ENCODE measurements at regions not wholly inside any gene's neighbourhood (a gene's known extent, or its start where the extent isn't known, plus 50 kb on each side); places are given as distances from the start of the nearest gene placed in this dataset.

DNA sequence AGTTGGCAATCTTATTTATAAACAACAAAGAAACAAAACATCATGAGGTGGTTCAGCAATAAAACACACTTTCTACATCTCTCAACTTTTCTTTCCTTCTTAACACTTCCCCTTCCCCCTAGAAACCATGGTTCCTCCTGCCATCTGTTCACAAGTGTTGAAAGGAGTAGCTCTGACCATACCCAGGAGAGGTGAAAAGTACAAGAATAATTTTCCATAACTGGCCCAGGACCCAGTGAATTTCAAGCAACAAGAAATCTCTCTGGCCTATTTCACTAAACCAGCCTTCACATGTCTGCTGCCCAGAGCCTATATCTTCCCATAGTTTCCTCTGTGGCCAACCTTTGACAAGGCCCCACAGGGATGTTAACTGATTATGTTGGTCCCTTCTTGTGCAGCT lies 98.2 kb upstream of the CEP126 start:
- Histone ChIP-seq H3F3A (replicated peaks; ENCODE audit: insufficient read depth) (no peaks in the 10 kb centered on the region), H3K79me2 (ENCODE audit: insufficient read depth) (no peaks in the 10 kb centered on the region), H3K9me3 (no peaks in the 10 kb centered on the region), H3K4me1 (ENCODE audit: control insufficient read depth in 1 of 2, insufficient read depth in 2 of 2, low read depth in 1 of 2, low read length in 1 of 2) (no peaks in the 10 kb centered on the region), H3K27me3 (ENCODE audit: insufficient read depth) (no peaks in the 10 kb centered on the region), H3K9me2 (no peaks in the 10 kb centered on the region), H3K4me3 (ENCODE audit: low read depth in 2 of 2, low read length in 1 of 2) (no peak overlapping the region), H3K4me2 (no peak overlapping the region), H3K36me3 (replicated peaks in 1 of 2; ENCODE audit: control insufficient read depth in 1 of 2, insufficient read depth in 2 of 2, low read length in 1 of 2) (no peaks in the 10 kb centered on the region), H4K20me1 (ENCODE audit: insufficient read depth) (no peaks in the 10 kb centered on the region), H3K9ac (no peak overlapping the region), H3K27ac (ENCODE audit: low read depth in 2 of 2, low read length in 1 of 2) (no peak overlapping the region), H2AFZ (ENCODE audit: low read depth) (no peak overlapping the region)
- TF ChIP-seq EZH2phosphoT487 (IDR thresholded peaks at IDR 0.05; ENCODE audit: borderline replicate concordance, low read depth) (no peak), NRF1 (IDR thresholded peaks at IDR 0.05; ENCODE audit: low read depth, low read length) (no peak), SMC3 (IDR thresholded peaks at IDR 0.05; ENCODE audit: low read depth, low read length) (no peak), JUND (IDR thresholded peaks at IDR 0.05) (no peak), TCF12 (IDR thresholded peaks at IDR 0.05) (no peak), ELF1 (IDR thresholded peaks at IDR 0.05) (no peak), FOXM1 (IDR thresholded peaks at IDR 0.05; ENCODE audit: low read depth) (no peak), EP300 (IDR thresholded peaks at IDR 0.05; ENCODE audit: borderline replicate concordance in 1 of 2, low read depth in 1 of 2, low read length in 1 of 2) (no peak), RXRA (IDR thresholded peaks at IDR 0.05; ENCODE audit: borderline replicate concordance, low read depth) (no peak), MXI1 (IDR thresholded peaks at IDR 0.05; ENCODE audit: low read depth, low read length) (no peak), SIN3A (IDR thresholded peaks at IDR 0.05; ENCODE audit: borderline replicate concordance, low read depth, low read length) (no peak), YY1 (IDR thresholded peaks at IDR 0.05; ENCODE audit: low read depth) (no peak), MEF2A (IDR thresholded peaks at IDR 0.05; ENCODE audit: borderline replicate concordance, low read depth) (no peak), FOXJ3 (CRISPR knock-in tag; IDR thresholded peaks at IDR 0.05) (no peak), FOSL2 (IDR thresholded peaks at IDR 0.05; ENCODE audit: borderline replicate concordance, low read depth) (no peak)
- TF ChIP-seq, protein P1, sequence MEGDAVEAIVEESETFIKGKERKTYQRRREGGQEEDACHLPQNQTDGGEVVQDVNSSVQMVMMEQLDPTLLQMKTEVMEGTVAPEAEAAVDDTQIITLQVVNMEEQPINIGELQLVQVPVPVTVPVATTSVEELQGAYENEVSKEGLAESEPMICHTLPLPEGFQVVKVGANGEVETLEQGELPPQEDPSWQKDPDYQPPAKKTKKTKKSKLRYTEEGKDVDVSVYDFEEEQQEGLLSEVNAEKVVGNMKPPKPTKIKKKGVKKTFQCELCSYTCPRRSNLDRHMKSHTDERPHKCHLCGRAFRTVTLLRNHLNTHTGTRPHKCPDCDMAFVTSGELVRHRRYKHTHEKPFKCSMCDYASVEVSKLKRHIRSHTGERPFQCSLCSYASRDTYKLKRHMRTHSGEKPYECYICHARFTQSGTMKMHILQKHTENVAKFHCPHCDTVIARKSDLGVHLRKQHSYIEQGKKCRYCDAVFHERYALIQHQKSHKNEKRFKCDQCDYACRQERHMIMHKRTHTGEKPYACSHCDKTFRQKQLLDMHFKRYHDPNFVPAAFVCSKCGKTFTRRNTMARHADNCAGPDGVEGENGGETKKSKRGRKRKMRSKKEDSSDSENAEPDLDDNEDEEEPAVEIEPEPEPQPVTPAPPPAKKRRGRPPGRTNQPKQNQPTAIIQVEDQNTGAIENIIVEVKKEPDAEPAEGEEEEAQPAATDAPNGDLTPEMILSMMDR (IDR thresholded peaks at IDR 0.05): no peak
- TF ChIP-seq, protein P2, sequence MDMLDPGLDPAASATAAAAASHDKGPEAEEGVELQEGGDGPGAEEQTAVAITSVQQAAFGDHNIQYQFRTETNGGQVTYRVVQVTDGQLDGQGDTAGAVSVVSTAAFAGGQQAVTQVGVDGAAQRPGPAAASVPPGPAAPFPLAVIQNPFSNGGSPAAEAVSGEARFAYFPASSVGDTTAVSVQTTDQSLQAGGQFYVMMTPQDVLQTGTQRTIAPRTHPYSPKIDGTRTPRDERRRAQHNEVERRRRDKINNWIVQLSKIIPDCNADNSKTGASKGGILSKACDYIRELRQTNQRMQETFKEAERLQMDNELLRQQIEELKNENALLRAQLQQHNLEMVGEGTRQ (IDR thresholded peaks at IDR 0.05; ENCODE audit: borderline replicate concordance, low read depth, low read length): no peak
- TF ChIP-seq, protein P3, sequence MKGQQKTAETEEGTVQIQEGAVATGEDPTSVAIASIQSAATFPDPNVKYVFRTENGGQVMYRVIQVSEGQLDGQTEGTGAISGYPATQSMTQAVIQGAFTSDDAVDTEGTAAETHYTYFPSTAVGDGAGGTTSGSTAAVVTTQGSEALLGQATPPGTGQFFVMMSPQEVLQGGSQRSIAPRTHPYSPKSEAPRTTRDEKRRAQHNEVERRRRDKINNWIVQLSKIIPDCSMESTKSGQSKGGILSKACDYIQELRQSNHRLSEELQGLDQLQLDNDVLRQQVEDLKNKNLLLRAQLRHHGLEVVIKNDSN (IDR thresholded peaks at IDR 0.05; ENCODE audit: borderline replicate concordance, low read depth): no peak
- CTCF ChIA-PET: no interaction called here
- DNase-seq: no peak
- POLR2A ChIA-PET: no interaction called here

All from SK-N-SH (cell line).